GM13977 (cell line): ENCODE measurements at regions not wholly inside any gene's neighbourhood (a gene's known extent, or its start where the extent isn't known, plus 50 kb on each side); places are given as distances from the start of the nearest gene placed in this dataset.

Source experiments
- DNase-seq: peaks from one replicate; pipeline ENCODE4 v3.0.0; 2012; ENCODE audit warnings: low spot score
- CTCF ChIP-seq: IDR thresholded peaks from 2 replicates; pipeline ENCODE4 v1.5.1; 2012; ENCODE audit warnings: mild to moderate bottlenecking, control low read depth; ENCODE audit not compliant: insufficient read depth; ENCODE audit errors: extremely low read depth, missing control alignments
- in situ Hi-C: fragments of 300-500 bp; cut with MboI; formaldehyde crosslinking; loops from one replicate; pipeline ENCODE4 v1.12.0; 2022; ENCODE audit warnings: low sequenced_read_pairs, low pct_unique_long_range_greater_than_20kb, mixed read lengths, inconsistent platforms; ENCODE audit not compliant: unreplicated experiment

- in situ Hi-C loops = no loop called here
- DNase-seq = no peak
- no peak for TF ChIP-seq CTCF
These were observed 259.1 kb upstream of the ARPP21 start for GRCh38 chr3:35380196-35380595.

- TF ChIP-seq CTCF = no peak
- DNase-seq = no peak
- in situ Hi-C loops = no loop called here
These were observed 256.1 kb upstream of the ARPP21 start for GRCh38 chr3:35383216-35383615.

GRCh38 chr3:35383719-35384555, 255.4 kb upstream of the ARPP21 start:
- in situ Hi-C loops = no loop called here
- DNase-seq = no peak
- no peak for TF ChIP-seq CTCF

GRCh38 chr3:35385271-35385670, 254.1 kb upstream of the ARPP21 start:
- no peak for TF ChIP-seq CTCF
- no peak for DNase-seq
- in situ Hi-C loops = no loop called here

GRCh38 chr3:35389907-35390306, 249.4 kb upstream of the ARPP21 start:
- in situ Hi-C loops = no loop called here
- no peak for DNase-seq
- no peak for TF ChIP-seq CTCF

GRCh38 chr3:35392187-35392586, 247.1 kb upstream of the ARPP21 start:
- no peak for DNase-seq
- TF ChIP-seq CTCF = no peak
- in situ Hi-C loops = no loop called here
